Chondrocyte (in vitro differentiated cells): ENCODE measurements at regions not wholly inside any gene's neighbourhood (a gene's known extent, or its start where the extent isn't known, plus 50 kb on each side); places are given as distances from the start of the nearest gene placed in this dataset.

Experiments used
- DNase-seq: peaks from one replicate; pipeline ENCODE4 v3.0.0; 2021; ENCODE audit warnings: mixed read lengths, low spot score
- H3K27ac Mint-ChIP-seq: one replicate; pipeline ENCODE4 v1.8.0; 2021; ENCODE audit warnings: mild to moderate bottlenecking, moderate library complexity, mixed read lengths; ENCODE audit not compliant: unreplicated experiment
- H3K27me3 Mint-ChIP-seq: 2 replicates; pipeline ENCODE4 v1.8.0; 2021; ENCODE audit warnings: low read depth, mixed read lengths
- H3K36me3 Mint-ChIP-seq: 2 replicates; pipeline ENCODE4 v1.8.0; 2021; ENCODE audit warnings: low read depth, mixed read lengths
- H3K4me1 Mint-ChIP-seq: 2 replicates; pipeline ENCODE4 v1.8.0; 2021; ENCODE audit warnings: low read depth, mild to moderate bottlenecking, mixed read lengths
- H3K4me3 Mint-ChIP-seq: one replicate; pipeline ENCODE4 v1.8.0; 2021; ENCODE audit warnings: mild to moderate bottlenecking, moderate library complexity, mixed read lengths; ENCODE audit not compliant: unreplicated experiment
- H3K9me3 Mint-ChIP-seq: 2 replicates; pipeline ENCODE4 v1.8.0; 2021; ENCODE audit warnings: low read depth, mixed read lengths
- TF ChIP-seq, protein P1 (sequence below): fragments of 200-600 bp; sonication (generic); IDR thresholded peaks from 2 replicates; pipeline ENCODE4 v1.5.0; 2021; ENCODE audit warnings: antibody characterized with exemption, mild to moderate bottlenecking, moderate library complexity

DNA sequence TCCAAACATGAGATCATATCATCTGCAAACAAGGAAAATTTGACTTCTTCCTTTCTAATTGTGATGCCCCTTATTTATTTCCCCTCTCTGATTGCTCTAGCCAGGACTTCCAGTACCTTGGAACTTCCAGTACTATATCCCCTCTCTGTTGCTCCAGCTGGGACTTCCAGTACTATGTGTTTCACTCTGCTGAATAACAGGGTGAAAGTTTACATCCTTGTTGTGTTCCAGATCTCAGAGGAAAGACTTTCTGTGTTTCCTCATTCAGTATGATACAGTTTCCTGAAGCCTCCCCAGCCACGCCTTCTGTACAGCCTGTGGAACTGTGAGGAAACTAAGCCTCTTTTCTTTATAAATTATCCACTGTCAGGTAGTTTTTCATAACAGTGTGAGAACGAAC, 381.3 kb upstream of the FAM47C start:
- H3K4me1 Mint-ChIP-seq: no peaks in the 10 kb centered on the region
- no peaks in the 10 kb centered on the region for H3K27me3 Mint-ChIP-seq
- no peak overlapping the region for H3K27ac Mint-ChIP-seq
- H3K9me3 Mint-ChIP-seq: peaks cover 20% of the 10 kb centered on the region
- TF ChIP-seq, protein P1, sequence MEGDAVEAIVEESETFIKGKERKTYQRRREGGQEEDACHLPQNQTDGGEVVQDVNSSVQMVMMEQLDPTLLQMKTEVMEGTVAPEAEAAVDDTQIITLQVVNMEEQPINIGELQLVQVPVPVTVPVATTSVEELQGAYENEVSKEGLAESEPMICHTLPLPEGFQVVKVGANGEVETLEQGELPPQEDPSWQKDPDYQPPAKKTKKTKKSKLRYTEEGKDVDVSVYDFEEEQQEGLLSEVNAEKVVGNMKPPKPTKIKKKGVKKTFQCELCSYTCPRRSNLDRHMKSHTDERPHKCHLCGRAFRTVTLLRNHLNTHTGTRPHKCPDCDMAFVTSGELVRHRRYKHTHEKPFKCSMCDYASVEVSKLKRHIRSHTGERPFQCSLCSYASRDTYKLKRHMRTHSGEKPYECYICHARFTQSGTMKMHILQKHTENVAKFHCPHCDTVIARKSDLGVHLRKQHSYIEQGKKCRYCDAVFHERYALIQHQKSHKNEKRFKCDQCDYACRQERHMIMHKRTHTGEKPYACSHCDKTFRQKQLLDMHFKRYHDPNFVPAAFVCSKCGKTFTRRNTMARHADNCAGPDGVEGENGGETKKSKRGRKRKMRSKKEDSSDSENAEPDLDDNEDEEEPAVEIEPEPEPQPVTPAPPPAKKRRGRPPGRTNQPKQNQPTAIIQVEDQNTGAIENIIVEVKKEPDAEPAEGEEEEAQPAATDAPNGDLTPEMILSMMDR: no peak
- H3K4me3 Mint-ChIP-seq: no peak overlapping the region
- no peaks in the 10 kb centered on the region for H3K36me3 Mint-ChIP-seq
- no peak for DNase-seq

DNA sequence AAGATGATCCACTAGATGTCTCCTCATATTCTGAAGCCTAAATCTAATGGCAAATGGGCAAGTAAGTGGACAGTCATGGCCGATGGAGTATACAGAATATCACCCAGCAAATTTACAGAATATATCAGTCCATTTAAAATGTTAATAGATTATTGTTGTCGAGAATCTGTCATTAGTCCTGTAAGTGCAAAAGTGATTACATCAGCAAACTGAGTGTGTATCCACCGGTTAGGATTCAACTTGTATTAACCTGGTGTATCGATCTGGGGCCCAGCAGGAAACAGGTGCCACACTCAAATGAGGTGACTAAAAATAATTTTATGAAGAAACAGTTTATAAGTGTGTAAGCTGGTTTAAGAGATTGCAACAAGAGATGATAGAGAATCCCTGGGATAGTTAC, 367.9 kb upstream of the FAM47C start:
- Mint-ChIP-seq H3K27ac (no peak overlapping the region), H3K36me3 (no peaks in the 10 kb centered on the region), H3K4me1 (no peaks in the 10 kb centered on the region), H3K9me3 (peaks cover 5% of the 10 kb centered on the region), H3K4me3 (no peak overlapping the region), H3K27me3 (no peaks in the 10 kb centered on the region)
- DNase-seq: no peak
- TF ChIP-seq, protein P1: no peak

DNA sequence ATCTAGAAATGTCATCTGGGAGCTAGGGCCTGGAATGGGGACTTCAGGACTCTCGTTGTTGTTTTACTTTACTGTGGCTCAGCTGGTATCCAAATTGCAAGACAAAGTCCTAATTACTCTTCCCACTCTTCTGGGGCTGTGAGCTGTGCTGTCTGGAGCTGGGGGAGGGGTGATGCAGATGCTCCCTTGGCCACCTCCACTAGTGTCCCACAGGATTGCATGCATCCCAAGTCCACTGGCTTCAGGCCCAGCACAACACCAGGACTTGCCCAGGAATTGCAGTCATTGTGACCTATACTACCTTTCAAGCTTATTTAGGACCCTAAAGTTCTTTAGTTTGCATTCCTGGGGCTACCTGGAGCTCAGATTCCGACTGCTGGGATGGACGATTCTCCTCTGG, 366.1 kb upstream of the FAM47C start:
- Mint-ChIP-seq H3K9me3 (peaks cover 10% of the 10 kb centered on the region), H3K36me3 (no peaks in the 10 kb centered on the region), H3K4me1 (no peaks in the 10 kb centered on the region), H3K27me3 (no peaks in the 10 kb centered on the region), H3K4me3 (no peak overlapping the region), H3K27ac (no peak overlapping the region)
- DNase-seq: no peak
- TF ChIP-seq, protein P1: no peak

DNA sequence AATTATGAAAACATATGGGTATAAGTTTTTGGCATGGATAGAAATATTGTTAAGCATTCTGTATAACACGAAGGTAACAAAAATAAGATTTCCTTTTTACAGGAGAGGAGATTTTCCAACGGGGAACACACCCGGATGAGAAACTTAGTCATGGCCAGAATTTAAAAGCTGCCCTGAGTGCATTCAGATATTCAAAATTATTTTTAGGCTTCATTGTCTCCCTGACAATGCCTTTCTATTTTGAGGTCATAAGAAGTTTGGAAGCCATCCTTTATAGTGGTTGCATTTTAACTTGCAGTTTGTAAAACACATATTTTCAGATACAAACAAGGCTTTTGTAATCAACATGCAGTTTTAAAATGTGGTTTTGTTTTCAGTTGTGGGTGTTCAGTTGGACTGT, 357.5 kb upstream of the FAM47C start:
- Mint-ChIP-seq H3K36me3 (no peaks in the 10 kb centered on the region), H3K4me3 (no peak overlapping the region), H3K4me1 (no peaks in the 10 kb centered on the region), H3K27me3 (no peaks in the 10 kb centered on the region), H3K9me3 (peaks cover 13% of the 10 kb centered on the region), H3K27ac (no peak overlapping the region)
- TF ChIP-seq, protein P1: no peak
- no peak for DNase-seq

DNA sequence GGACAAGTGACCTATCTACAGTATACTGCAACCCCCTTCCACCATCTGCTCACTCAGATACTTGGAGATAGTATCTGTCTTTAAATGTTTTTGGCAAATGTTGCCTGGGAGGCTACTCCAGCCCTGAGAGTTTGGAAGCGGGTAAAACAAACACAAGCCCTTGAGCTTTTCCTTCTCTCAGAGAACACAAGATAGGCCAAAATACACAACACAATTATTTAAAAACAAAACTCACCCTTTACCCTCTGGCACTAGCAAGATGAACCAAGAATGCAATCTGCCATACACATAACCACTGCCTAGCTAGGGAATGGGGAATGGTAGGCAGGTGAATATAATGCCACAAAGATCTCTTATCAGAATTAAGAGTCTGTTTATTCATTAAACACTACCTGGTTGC, 324.7 kb upstream of the FAM47C start:
- DNase-seq: no peak
- Mint-ChIP-seq H3K27me3 (no peaks in the 10 kb centered on the region), H3K4me1 (no peaks in the 10 kb centered on the region), H3K27ac (no peak overlapping the region), H3K36me3 (no peaks in the 10 kb centered on the region), H3K9me3 (peaks cover 8% of the 10 kb centered on the region), H3K4me3 (no peak overlapping the region)
- TF ChIP-seq, protein P1: no peak
